Astrocyte of the spinal cord (primary cell): ENCODE measurements at regions not wholly inside any gene's neighbourhood (a gene's known extent, or its start where the extent isn't known, plus 50 kb on each side); places are given as distances from the start of the nearest gene placed in this dataset.

Experiments used
- DNase-seq: peaks from one replicate; pipeline ENCODE4 v3.0.0; 2011; ENCODE audit warnings: low read depth, low spot score
- H3K4me3 ChIP-seq: 2 replicates; pipeline ENCODE4 v1.5.1; 2011; ENCODE audit warnings: low read depth, mild to moderate bottlenecking, low read length, moderate library complexity
- CTCF ChIP-seq: IDR thresholded peaks from 2 replicates; pipeline ENCODE4 v1.5.1; 2012; ENCODE audit warnings: low read depth, mild to moderate bottlenecking, low read length, inconsistent platforms
- in situ Hi-C: cut with HindIII; loops from 2 replicates; pipeline ENCODE4 v1.10.0; 2017; ENCODE audit warnings: low sequenced_read_pairs

- in situ Hi-C loops: no loop called here
- no peak for DNase-seq
- no peak overlapping the region for H3K4me3 ChIP-seq
- TF ChIP-seq CTCF: no peak
These were observed 228.4 kb upstream of the RHOBTB1 start for GRCh38 chr10:61172182-61172926.

- in situ Hi-C loops: no loop called here
- DNase-seq: no peak
- no peak overlapping the region for H3K4me3 ChIP-seq
- no peak for TF ChIP-seq CTCF
These were observed 226.6 kb upstream of the RHOBTB1 start for GRCh38 chr10:61170594-61170993.

GRCh38 chr10:61169294-61169693 is 225.3 kb upstream of the RHOBTB1 start:
- no peak overlapping the region for H3K4me3 ChIP-seq
- no peak for TF ChIP-seq CTCF
- in situ Hi-C loops: no loop called here
- DNase-seq: no peak

- no peak overlapping the region for H3K4me3 ChIP-seq
- DNase-seq: no peak
- TF ChIP-seq CTCF: no peak
- in situ Hi-C loops: no loop called here
These were observed 222.5 kb upstream of the RHOBTB1 start for GRCh38 chr10:61166489-61166888.

- no peak overlapping the region for H3K4me3 ChIP-seq
- in situ Hi-C loops: no loop called here
- no peak for TF ChIP-seq CTCF
- DNase-seq: no peak
These were observed 222.1 kb upstream of the RHOBTB1 start for GRCh38 chr10:61166065-61166464.

- no peak for DNase-seq
- in situ Hi-C loops: no loop called here
- TF ChIP-seq CTCF: no peak
- no peak overlapping the region for H3K4me3 ChIP-seq
These were observed 220.6 kb upstream of the RHOBTB1 start for GRCh38 chr10:61164458-61165160.
